Activated CD4-positive, alpha-beta T cell treated with anti-CD3 and anti-CD28 coated beads for 48 hours (primary cell): ENCODE measurements at regions not wholly inside any gene's neighbourhood (a gene's known extent, or its start where the extent isn't known, plus 50 kb on each side); places are given as distances from the start of the nearest gene placed in this dataset.

ENCODE experiments used
- DNase-seq: peaks from one replicate; pipeline ENCODE4 v3.0.0-alpha.2; 2020

GRCh38 chr9:89748831-89749499 lies 144.2 kb downstream of the GADD45G start:
- no peak for DNase-seq

- no peak for DNase-seq
Observed at GRCh38 chr9:89749500-89750116, 144.8 kb downstream of the GADD45G start.

- no peak for DNase-seq
Observed at GRCh38 chr9:89750117-89750791, 145.4 kb downstream of the GADD45G start.

- no peak for DNase-seq
Observed at GRCh38 chr9:89751079-89751825, 146.4 kb downstream of the GADD45G start.

- DNase-seq = no peak
Observed at GRCh38 chr9:89752154-89752553, 147.3 kb downstream of the GADD45G start.

- no peak for DNase-seq
Observed at GRCh38 chr9:89753472-89754055, 148.8 kb downstream of the GADD45G start.

GRCh38 chr9:89754193-89754592 lies 149.4 kb downstream of the GADD45G start:
- no peak for DNase-seq

- DNase-seq = no peak
Observed at GRCh38 chr9:89755821-89756220, 151.0 kb downstream of the GADD45G start.

GRCh38 chr9:89756891-89757537 lies 152.2 kb downstream of the GADD45G start:
- DNase-seq = no peak

GRCh38 chr9:89757776-89758528 lies 153.1 kb downstream of the GADD45G start:
- no peak for DNase-seq

GRCh38 chr9:89759572-89759971 lies 154.8 kb downstream of the GADD45G start:
- no peak for DNase-seq

GRCh38 chr9:89760123-89760522 lies 155.3 kb downstream of the GADD45G start:
- no peak for DNase-seq

- DNase-seq = no peak
Observed at GRCh38 chr9:89764217-89764616, 159.4 kb downstream of the GADD45G start.

- no peak for DNase-seq
Observed at GRCh38 chr9:89765211-89765946, 160.6 kb downstream of the GADD45G start.

GRCh38 chr9:89766991-89767390 lies 162.2 kb downstream of the GADD45G start:
- DNase-seq = no peak

- no peak for DNase-seq
Observed at GRCh38 chr9:89768051-89768450, 163.2 kb downstream of the GADD45G start.

GRCh38 chr9:89768650-89769071 lies 163.8 kb downstream of the GADD45G start:
- DNase-seq = no peak

GRCh38 chr9:89770531-89771174 lies 165.8 kb downstream of the GADD45G start:
- DNase-seq = no peak

- DNase-seq = no peak
Observed at GRCh38 chr9:89771205-89771604, 166.4 kb downstream of the GADD45G start.

- no peak for DNase-seq
Observed at GRCh38 chr9:89773170-89773569, 168.4 kb downstream of the GADD45G start.
